Neuronal stem cell (in vitro differentiated cells): ENCODE measurements at regions not wholly inside any gene's neighbourhood (a gene's known extent, or its start where the extent isn't known, plus 50 kb on each side); places are given as distances from the start of the nearest gene placed in this dataset.

Experiments
- DNase-seq: peaks from one replicate; pipeline ENCODE4 v3.0.0-alpha.2; 2013; ENCODE audit warnings: low spot score
- H2AFZ ChIP-seq: one replicate; pipeline ENCODE4 v1.6.1; 2013; ENCODE audit warnings: mild to moderate bottlenecking, low read length, inconsistent platforms
- H2AK5ac ChIP-seq: 2 replicates; pipeline ENCODE4 v1.6.1; 2013; ENCODE audit warnings: low read depth, mild to moderate bottlenecking, inconsistent platforms, low read length, moderate library complexity, mixed read lengths
- H2BK120ac ChIP-seq: 2 replicates; pipeline ENCODE4 v1.6.1; 2013; ENCODE audit warnings: low read depth, mild to moderate bottlenecking, inconsistent platforms, low read length, moderate library complexity, mixed read lengths
- H2BK12ac ChIP-seq: one replicate; pipeline ENCODE4 v1.6.1; 2013; ENCODE audit warnings: low read length, inconsistent platforms
- H2BK15ac ChIP-seq: 2 replicates; pipeline ENCODE4 v1.6.1; 2013; ENCODE audit warnings: mild to moderate bottlenecking, low read length, inconsistent platforms, mixed read lengths
- H2BK5ac ChIP-seq: one replicate; pipeline ENCODE4 v1.6.1; 2013; ENCODE audit warnings: inconsistent platforms, mild to moderate bottlenecking, low read length, moderate library complexity
- H3K14ac ChIP-seq: one replicate; pipeline ENCODE4 v1.6.1; 2013; ENCODE audit warnings: low read length, inconsistent platforms
- H3K18ac ChIP-seq: 2 replicates; pipeline ENCODE4 v1.6.1; 2013; ENCODE audit warnings: low read length, inconsistent platforms
- H3K23ac ChIP-seq: 2 replicates; pipeline ENCODE4 v1.6.1; 2013; ENCODE audit warnings: low read depth, mild to moderate bottlenecking, mixed read lengths, low read length, inconsistent platforms; ENCODE audit not compliant: poor library complexity
- H3K27ac ChIP-seq: replicated peaks from 3 replicates; pipeline ENCODE4 v1.5.1; 2013; ENCODE audit warnings: low read length, inconsistent platforms
- H3K27me3 ChIP-seq, 3 experiments: 2 replicates each; pipeline ENCODE4 v1.6.1; 2013; ENCODE audit warnings: low read length in 3 of 3, mild to moderate bottlenecking in 2 of 3, inconsistent platforms in 1 of 3, low read depth in 1 of 3, mixed read lengths in 1 of 3, moderate library complexity in 1 of 3; ENCODE audit not compliant: control insufficient read depth in 3 of 3, insufficient read depth in 3 of 3
- H3K36me3 ChIP-seq, 2 donors: replicated peaks in 1 of 2; 2 replicates each; pipeline ENCODE4 v1.6.1; 2013; ENCODE audit warnings: low read length in 2 of 2; ENCODE audit not compliant: control insufficient read depth in 2 of 2, insufficient read depth in 2 of 2
- H3K4ac ChIP-seq: 2 replicates; pipeline ENCODE4 v1.6.1; 2013; ENCODE audit warnings: inconsistent platforms, mild to moderate bottlenecking, low read length, moderate library complexity
- H3K4me1 ChIP-seq, 2 donors: 1 replicate in 1 of 2; 2 replicates in 1 of 2; pipeline ENCODE4 v1.6.1; 2013; ENCODE audit warnings: low read length in 2 of 2, low read depth in 1 of 2; ENCODE audit not compliant: control insufficient read depth in 2 of 2, insufficient read depth in 1 of 2
- H3K4me2 ChIP-seq: one replicate; pipeline ENCODE4 v1.6.1; 2013; ENCODE audit warnings: mild to moderate bottlenecking, low read length, inconsistent platforms; ENCODE audit not compliant: insufficient read depth, poor library complexity, severe bottlenecking
- H3K4me3 ChIP-seq, 2 donors: 2 replicates each; pipeline ENCODE4 v1.5.1; 2013; ENCODE audit warnings: low read length in 2 of 2, mild to moderate bottlenecking in 2 of 2, inconsistent platforms in 1 of 2, moderate library complexity in 1 of 2
- H3K79me1 ChIP-seq: one replicate; pipeline ENCODE4 v1.6.1; 2013; ENCODE audit warnings: low read depth, mild to moderate bottlenecking, inconsistent platforms, low read length, moderate library complexity
- H3K9ac ChIP-seq: one replicate; pipeline ENCODE4 v1.6.1; 2013; ENCODE audit warnings: mild to moderate bottlenecking, low read depth, low read length, inconsistent platforms; ENCODE audit not compliant: poor library complexity
- H3K9me3 ChIP-seq, 2 donors: replicated peaks in 1 of 2; 2 replicates each; pipeline versions ENCODE3 to v1.6.1; 2013; ENCODE audit warnings: low read length in 2 of 2, mild to moderate bottlenecking in 2 of 2, inconsistent platforms in 1 of 2, low read depth in 1 of 2, mixed read lengths in 1 of 2, moderate library complexity in 1 of 2; ENCODE audit not compliant: control insufficient read depth in 2 of 2, insufficient read depth in 1 of 2
- H4K8ac ChIP-seq: one replicate; pipeline ENCODE4 v1.6.1; 2013; ENCODE audit warnings: low read depth, mild to moderate bottlenecking, inconsistent platforms, low read length, moderate library complexity
- H4K91ac ChIP-seq: one replicate; pipeline ENCODE4 v1.6.1; 2013; ENCODE audit warnings: low read length, low read depth, mild to moderate bottlenecking, inconsistent platforms; ENCODE audit not compliant: poor library complexity
- WGBS, 2 donors: extraction: QIAGEN DNeasy Blood & Tissue Kit; methylation state at CpG; one replicate each; pipeline ENCODE4 v1.1.7; 2013; ENCODE audit warnings: missing lambda C conversion rate in 2 of 2, mixed read lengths in 1 of 2; ENCODE audit not compliant: insufficient read length in 2 of 2, insufficient replicate concordance in 1 of 2; ENCODE audit errors: extremely low coverage in 2 of 2; 5-methylcytosine and 5-hydroxymethylcytosine counted together

DNA sequence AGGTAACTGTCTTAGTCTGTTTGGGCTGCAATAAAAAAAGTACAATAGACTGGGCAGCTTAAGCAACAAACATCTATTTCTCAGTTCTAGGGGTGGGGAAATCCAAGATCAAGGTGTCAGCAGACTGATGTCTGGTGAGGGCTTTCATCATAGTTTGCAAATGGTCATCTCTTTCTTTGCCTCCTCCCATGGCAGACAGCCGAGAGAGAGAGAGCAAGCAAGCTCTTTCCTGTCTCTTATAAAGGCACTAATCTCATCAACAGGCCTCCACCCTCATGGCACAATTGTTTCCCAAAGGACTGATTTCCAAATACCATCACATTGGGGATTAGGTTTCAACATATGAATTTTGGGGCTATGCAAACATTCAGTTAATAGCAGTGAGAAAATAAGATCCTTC lies 445.6 kb upstream of the FLRT2 start:
- DNase-seq = no peak
- Histone ChIP-seq H3K9me3 (no peaks in the 10 kb centered on the region), H3K23ac (no peak overlapping the region), H4K91ac (no peak overlapping the region), H3K4me3 (no peak overlapping the region), H2AFZ (no peak overlapping the region), H2BK5ac (no peak overlapping the region), H3K27ac (no peak overlapping the region), H3K18ac (no peak overlapping the region), H3K4me1 (peaks cover 0 to 2% of the 10 kb centered on the region in 2 donors), H2BK120ac (no peak overlapping the region), H3K4ac (no peak overlapping the region), H3K14ac (no peak overlapping the region), H3K27me3 (no peaks in the 10 kb centered on the region), H3K36me3 (no peaks in the 10 kb centered on the region), H3K4me2 (no peak overlapping the region), H3K79me1 (no peaks in the 10 kb centered on the region), H2BK12ac (no peak overlapping the region), H2AK5ac (no peak overlapping the region), H2BK15ac (no peak overlapping the region), H4K8ac (no peak overlapping the region), H3K9ac (no peak overlapping the region)
- WGBS, 2 donors = no CpG with 5 or more reads among the region's 1 CpG

DNA sequence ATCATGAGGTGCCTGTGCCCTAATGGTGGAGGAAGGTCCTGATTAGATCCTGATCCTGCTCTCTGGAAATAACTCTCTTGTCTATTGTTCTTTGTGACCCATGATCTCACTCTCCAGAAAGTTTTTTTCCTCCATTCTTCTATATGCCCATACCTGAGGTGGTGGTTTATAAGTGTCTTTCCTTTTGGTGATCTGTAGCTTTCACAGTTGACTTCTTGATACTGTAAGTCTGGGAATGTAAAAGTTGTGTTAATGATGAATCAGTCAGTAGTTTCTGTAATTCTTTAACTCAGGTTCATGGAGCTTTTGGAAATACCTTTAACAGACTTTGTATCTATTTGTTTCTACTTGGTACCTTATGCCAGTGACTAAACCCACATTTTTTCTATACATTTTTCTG lies 444.0 kb upstream of the FLRT2 start:
- Histone ChIP-seq H3K27me3 (no peaks in the 10 kb centered on the region), H2BK120ac (no peak overlapping the region), H3K4me3 (no peak overlapping the region), H2BK15ac (no peak overlapping the region), H3K27ac (no peak overlapping the region), H2AFZ (no peak overlapping the region), H3K14ac (no peak overlapping the region), H3K9ac (no peak overlapping the region), H4K8ac (no peak overlapping the region), H3K4me1 (peaks cover 0 to 2% of the 10 kb centered on the region in 2 donors), H3K79me1 (no peaks in the 10 kb centered on the region), H3K23ac (no peak overlapping the region), H3K36me3 (no peaks in the 10 kb centered on the region), H3K9me3 (no peaks in the 10 kb centered on the region), H2AK5ac (no peak overlapping the region), H4K91ac (no peak overlapping the region), H3K4me2 (no peak overlapping the region), H3K18ac (no peak overlapping the region), H2BK12ac (no peak overlapping the region), H3K4ac (no peak overlapping the region), H2BK5ac (no peak overlapping the region)
- DNase-seq = no peak

DNA sequence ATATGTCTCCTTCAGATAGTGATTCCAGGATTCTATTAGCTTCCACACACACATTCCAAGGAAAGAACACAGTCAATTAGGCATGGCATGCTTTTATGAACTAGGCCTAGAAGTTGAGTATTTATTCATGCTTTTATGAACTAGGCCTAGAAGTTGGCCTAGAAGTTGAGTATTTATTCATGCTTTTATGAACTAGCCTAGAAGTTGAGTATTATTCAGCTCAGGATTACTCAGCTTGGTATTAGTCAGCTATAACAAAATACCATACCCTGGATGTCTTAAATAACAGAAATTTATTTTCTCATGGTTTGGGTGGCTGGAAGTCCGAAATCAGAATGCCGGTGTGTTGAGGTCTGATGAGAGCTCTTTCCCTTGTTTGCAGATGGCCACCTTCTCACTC lies 442.7 kb upstream of the FLRT2 start:
- Histone ChIP-seq H2BK12ac (no peak overlapping the region), H2BK15ac (no peak overlapping the region), H3K4me2 (no peak overlapping the region), H2AFZ (no peak overlapping the region), H3K27me3 (no peaks in the 10 kb centered on the region), H2AK5ac (no peak overlapping the region), H4K91ac (no peak overlapping the region), H4K8ac (no peak overlapping the region), H2BK120ac (no peak overlapping the region), H3K4ac (no peak overlapping the region), H2BK5ac (no peak overlapping the region), H3K9me3 (no peaks in the 10 kb centered on the region), H3K36me3 (no peaks in the 10 kb centered on the region), H3K14ac (no peak overlapping the region), H3K4me3 (no peak overlapping the region), H3K23ac (no peak overlapping the region), H3K18ac (no peak overlapping the region), H3K4me1 (peaks cover 0 to 2% of the 10 kb centered on the region in 2 donors), H3K79me1 (no peaks in the 10 kb centered on the region), H3K27ac (no peak overlapping the region), H3K9ac (no peak overlapping the region)
- DNase-seq = no peak
- WGBS, 2 donors = no CpG with 5 or more reads among the region's 2 CpGs

DNA sequence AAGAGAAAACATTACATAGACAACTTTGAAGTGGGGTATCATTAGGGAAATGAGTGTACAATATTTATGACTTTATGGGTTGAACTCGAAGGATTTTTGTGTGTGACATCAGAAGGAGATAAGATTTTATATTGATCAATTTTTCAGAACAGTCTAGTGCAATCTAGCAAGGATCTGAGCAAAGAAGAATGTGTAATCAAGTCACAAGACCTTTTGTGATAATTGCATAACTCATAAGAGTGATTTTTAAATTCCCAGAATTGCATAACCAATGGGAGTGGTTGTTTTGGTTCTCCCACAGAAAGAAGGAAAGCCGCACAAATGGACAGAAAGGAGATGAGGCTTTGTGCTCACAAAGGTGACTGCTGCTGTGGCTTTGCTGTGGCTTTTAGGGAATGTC lies 441.8 kb upstream of the FLRT2 start:
- Histone ChIP-seq H2BK12ac (no peak overlapping the region), H3K79me1 (no peaks in the 10 kb centered on the region), H3K4me3 (no peak overlapping the region), H4K91ac (no peak overlapping the region), H3K9ac (no peak overlapping the region), H3K36me3 (no peaks in the 10 kb centered on the region), H3K23ac (no peak overlapping the region), H2BK120ac (no peak overlapping the region), H2AK5ac (no peak overlapping the region), H3K4ac (no peak overlapping the region), H3K27me3 (no peaks in the 10 kb centered on the region), H3K14ac (peak overlapping the region; percentile 82), H4K8ac (no peak overlapping the region), H2AFZ (peak overlapping the region; percentile 3), H2BK15ac (no peak overlapping the region), H3K27ac (no peak overlapping the region), H3K9me3 (no peaks in the 10 kb centered on the region), H2BK5ac (no peak overlapping the region), H3K4me1 (peaks cover 0 to 2% of the 10 kb centered on the region in 2 donors), H3K4me2 (no peak overlapping the region), H3K18ac (no peak overlapping the region)
- WGBS, 2 donors = no CpG with 5 or more reads among the region's 2 CpGs
- no peak for DNase-seq
